MM.1S (cell line): ENCODE measurements at regions not wholly inside any gene's neighbourhood (a gene's known extent, or its start where the extent isn't known, plus 50 kb on each side); places are given as distances from the start of the nearest gene placed in this dataset.

Source experiments
- DNase-seq: peaks from one replicate; pipeline ENCODE4 v3.0.0-alpha.2; 2015
- H2AFZ ChIP-seq: fragments of 300-600 bp; sonication (generic); 2 replicates; pipeline ENCODE4 v1.6.0; 2016; ENCODE audit warnings: antibody characterized with exemption, low read length
- H3F3A ChIP-seq: fragments of 300-600 bp; sonication (generic); 2 replicates; pipeline ENCODE4 v1.6.1; 2016; ENCODE audit warnings: mild to moderate bottlenecking, antibody characterized with exemption, low read length, moderate library complexity, mixed read lengths; ENCODE audit not compliant: insufficient read depth
- H3K27ac ChIP-seq: fragments of 300-600 bp; sonication (generic); 2 replicates; pipeline ENCODE4 v1.5.1; 2016; ENCODE audit warnings: mild to moderate bottlenecking, low read length
- H3K27me3 ChIP-seq: fragments of 300-600 bp; sonication (generic); replicated peaks from 2 replicates; pipeline ENCODE4 v1.6.0; 2016; ENCODE audit warnings: low read length; ENCODE audit not compliant: insufficient read depth
- H3K36me3 ChIP-seq: fragments of 300-600 bp; sonication (generic); replicated peaks from 2 replicates; pipeline ENCODE4 v1.6.1; 2016; ENCODE audit warnings: mild to moderate bottlenecking, low read length, mixed read lengths; ENCODE audit not compliant: insufficient read depth
- H3K4me1 ChIP-seq: fragments of 300-600 bp; sonication (generic); 2 replicates; pipeline ENCODE4 v1.6.1; 2016; ENCODE audit warnings: low read length, mixed read lengths
- H3K4me2 ChIP-seq: fragments of 300-600 bp; sonication (generic); 2 replicates; pipeline ENCODE4 v1.6.0; 2016; ENCODE audit warnings: low read depth, low read length
- H3K4me3 ChIP-seq: fragments of 300-600 bp; sonication (generic); 2 replicates; pipeline ENCODE4 v1.5.1; 2016; ENCODE audit warnings: low read length, mixed read lengths
- H3K79me2 ChIP-seq: fragments of 300-600 bp; sonication (generic); 2 replicates; pipeline ENCODE4 v1.6.1; 2016; ENCODE audit warnings: mixed run types, low read length, mixed read lengths
- H3K9ac ChIP-seq: fragments of 300-600 bp; sonication (generic); 2 replicates; pipeline ENCODE4 v1.6.1; 2016; ENCODE audit warnings: low read length, mixed read lengths
- H3K9me2 ChIP-seq: fragments of 300-600 bp; sonication (generic); replicated peaks from 2 replicates; pipeline ENCODE4 v1.6.1; 2016; ENCODE audit warnings: mild to moderate bottlenecking, low read length, mixed read lengths; ENCODE audit not compliant: insufficient read depth
- H3K9me3 ChIP-seq: fragments of 300-600 bp; sonication (generic); replicated peaks from 2 replicates; pipeline ENCODE4 v1.6.1; 2016; ENCODE audit warnings: mild to moderate bottlenecking, low read length, mixed read lengths; ENCODE audit not compliant: insufficient read depth
- H4K20me1 ChIP-seq: fragments of 300-600 bp; sonication (generic); 2 replicates; pipeline ENCODE4 v1.6.1; 2016; ENCODE audit warnings: mild to moderate bottlenecking, low read length, moderate library complexity, mixed read lengths; ENCODE audit not compliant: insufficient read depth
- EZH2 ChIP-seq: fragments of 300-600 bp; sonication (generic); optimal IDR thresholded peaks from 2 replicates; pipeline ENCODE3; 2017; ENCODE audit warnings: low read depth, mild to moderate bottlenecking, antibody characterized with exemption, low read length, mixed read lengths
- EZH2phosphoT487 ChIP-seq: fragments of 300-600 bp; sonication (generic); IDR thresholded peaks from 2 replicates; pipeline ENCODE4 v1.6.1; 2018; ENCODE audit warnings: antibody characterized with exemption, low read length
- TF ChIP-seq, protein P1 (sequence below): fragments of 300-600 bp; sonication (generic); IDR thresholded peaks from 2 replicates; pipeline ENCODE4 v1.5.1; 2016; ENCODE audit warnings: antibody characterized with exemption, low read length, mixed read lengths

DNA sequence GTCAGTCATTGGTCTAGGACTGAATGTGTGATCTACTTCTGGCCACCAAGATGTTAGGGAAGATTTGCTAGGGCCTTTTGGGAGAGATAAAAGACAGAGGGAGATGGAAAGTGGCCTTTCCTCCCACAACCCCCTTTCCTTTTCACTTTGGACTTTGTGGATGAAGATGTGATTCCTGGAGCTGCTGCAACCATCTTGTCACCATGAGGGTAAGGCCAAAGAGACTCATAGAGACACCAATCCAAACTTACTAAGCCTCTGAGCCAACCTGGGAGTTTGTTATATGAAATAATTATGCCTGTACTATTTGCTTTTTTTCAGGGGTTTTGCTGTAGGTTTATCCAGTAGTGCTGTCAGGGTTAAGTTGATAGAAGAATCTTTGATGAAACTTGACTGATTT is 111.8 kb upstream of the SMIM23 start:
- H3K27me3 ChIP-seq, result no peaks in the 10 kb centered on the region
- no peak for DNase-seq

DNA sequence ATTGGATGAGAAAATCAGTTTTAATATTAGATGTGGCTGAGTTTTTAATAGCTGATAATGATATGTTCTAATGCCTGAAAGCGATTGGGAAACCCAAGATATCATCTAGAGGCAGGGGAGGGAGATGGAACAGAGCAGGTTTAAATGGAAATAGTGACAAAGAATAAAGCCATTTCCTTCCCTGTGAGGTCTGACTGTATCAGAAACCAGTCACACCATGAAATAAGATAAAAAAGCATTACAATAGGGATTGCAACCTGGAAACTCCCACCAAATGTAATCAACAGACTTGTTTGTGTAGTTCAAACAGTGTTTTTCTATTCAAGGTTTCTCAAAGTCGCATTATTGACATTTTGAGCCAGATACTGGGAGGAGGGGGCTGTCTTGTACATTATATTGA is 110.1 kb upstream of the SMIM23 start:
- no peak overlapping the region for H3K4me2 ChIP-seq
- no peak overlapping the region for H3K4me3 ChIP-seq
- DNase-seq, result no peak
- no peaks in the 10 kb centered on the region for H3F3A ChIP-seq
- TF ChIP-seq, protein P1, sequence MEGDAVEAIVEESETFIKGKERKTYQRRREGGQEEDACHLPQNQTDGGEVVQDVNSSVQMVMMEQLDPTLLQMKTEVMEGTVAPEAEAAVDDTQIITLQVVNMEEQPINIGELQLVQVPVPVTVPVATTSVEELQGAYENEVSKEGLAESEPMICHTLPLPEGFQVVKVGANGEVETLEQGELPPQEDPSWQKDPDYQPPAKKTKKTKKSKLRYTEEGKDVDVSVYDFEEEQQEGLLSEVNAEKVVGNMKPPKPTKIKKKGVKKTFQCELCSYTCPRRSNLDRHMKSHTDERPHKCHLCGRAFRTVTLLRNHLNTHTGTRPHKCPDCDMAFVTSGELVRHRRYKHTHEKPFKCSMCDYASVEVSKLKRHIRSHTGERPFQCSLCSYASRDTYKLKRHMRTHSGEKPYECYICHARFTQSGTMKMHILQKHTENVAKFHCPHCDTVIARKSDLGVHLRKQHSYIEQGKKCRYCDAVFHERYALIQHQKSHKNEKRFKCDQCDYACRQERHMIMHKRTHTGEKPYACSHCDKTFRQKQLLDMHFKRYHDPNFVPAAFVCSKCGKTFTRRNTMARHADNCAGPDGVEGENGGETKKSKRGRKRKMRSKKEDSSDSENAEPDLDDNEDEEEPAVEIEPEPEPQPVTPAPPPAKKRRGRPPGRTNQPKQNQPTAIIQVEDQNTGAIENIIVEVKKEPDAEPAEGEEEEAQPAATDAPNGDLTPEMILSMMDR, result no peak
- TF ChIP-seq EZH2, result no peak
- no peak for TF ChIP-seq EZH2phosphoT487
- no peaks in the 10 kb centered on the region for H3K36me3 ChIP-seq
- no peak overlapping the region for H2AFZ ChIP-seq
- H3K4me1 ChIP-seq, result no peaks in the 10 kb centered on the region
- H3K27me3 ChIP-seq, result no peaks in the 10 kb centered on the region
- no peak overlapping the region for H3K9ac ChIP-seq
- no peaks in the 10 kb centered on the region for H3K9me2 ChIP-seq
- H3K9me3 ChIP-seq, result no peaks in the 10 kb centered on the region
- H3K27ac ChIP-seq, result no peak overlapping the region
- no peaks in the 10 kb centered on the region for H4K20me1 ChIP-seq
- no peaks in the 10 kb centered on the region for H3K79me2 ChIP-seq

More for the DNA sequence above, 111.8 kb upstream of the SMIM23 start:
- Histone ChIP-seq H3K4me3 (no peak overlapping the region), H3K4me1 (no peaks in the 10 kb centered on the region), H4K20me1 (no peaks in the 10 kb centered on the region), H3K4me2 (no peak overlapping the region), H3F3A (no peaks in the 10 kb centered on the region), H3K9me2 (no peaks in the 10 kb centered on the region), H3K79me2 (no peaks in the 10 kb centered on the region), H2AFZ (no peak overlapping the region), H3K9me3 (no peaks in the 10 kb centered on the region), H3K9ac (no peak overlapping the region), H3K36me3 (no peaks in the 10 kb centered on the region), H3K27ac (no peak overlapping the region)
- TF ChIP-seq, protein P1, result no peak
- TF ChIP-seq EZH2 (no peak), EZH2phosphoT487 (no peak)

DNA sequence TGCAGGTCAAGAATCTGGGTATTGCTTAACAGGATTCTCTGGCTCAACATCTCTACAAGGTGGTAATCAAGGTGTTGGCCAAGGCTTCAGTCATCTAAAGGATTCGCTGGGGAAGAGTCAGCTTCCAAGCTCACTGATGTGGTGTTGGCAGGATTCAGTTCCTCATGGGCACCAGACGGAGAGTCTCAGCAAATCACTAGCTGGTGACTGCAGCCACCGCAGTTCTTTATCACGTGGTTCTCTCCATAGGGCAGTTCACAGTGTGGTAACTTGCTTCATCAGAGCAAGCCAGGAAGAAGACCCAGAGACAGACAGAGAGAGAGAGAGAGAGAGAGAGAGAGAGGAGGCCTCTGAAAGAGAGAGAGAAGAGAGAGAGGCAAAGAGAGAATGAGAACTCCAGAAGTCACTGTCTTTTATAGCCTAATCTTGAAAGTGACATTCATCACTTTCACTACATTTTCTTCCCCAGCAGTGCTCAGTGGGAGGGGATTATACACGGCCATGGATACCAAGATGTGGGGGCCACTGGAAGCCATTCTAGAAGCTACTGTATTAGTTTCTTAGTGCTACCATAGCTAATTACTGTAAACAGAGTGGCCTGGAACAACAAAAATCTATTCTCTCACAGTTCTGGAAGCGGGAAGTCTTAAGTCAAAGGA is 109.2 kb upstream of the SMIM23 start:
- Histone ChIP-seq H3K79me2 (no peaks in the 10 kb centered on the region), H3K9ac (no peak overlapping the region), H3K9me2 (no peaks in the 10 kb centered on the region), H3K4me3 (no peak overlapping the region), H3K4me2 (no peak overlapping the region), H3K27ac (no peak overlapping the region), H3K27me3 (no peaks in the 10 kb centered on the region), H4K20me1 (no peaks in the 10 kb centered on the region), H3K4me1 (no peaks in the 10 kb centered on the region), H3K36me3 (no peaks in the 10 kb centered on the region), H2AFZ (no peak overlapping the region), H3F3A (no peaks in the 10 kb centered on the region), H3K9me3 (no peaks in the 10 kb centered on the region)
- no peak for TF ChIP-seq EZH2
- no peak for DNase-seq

DNA sequence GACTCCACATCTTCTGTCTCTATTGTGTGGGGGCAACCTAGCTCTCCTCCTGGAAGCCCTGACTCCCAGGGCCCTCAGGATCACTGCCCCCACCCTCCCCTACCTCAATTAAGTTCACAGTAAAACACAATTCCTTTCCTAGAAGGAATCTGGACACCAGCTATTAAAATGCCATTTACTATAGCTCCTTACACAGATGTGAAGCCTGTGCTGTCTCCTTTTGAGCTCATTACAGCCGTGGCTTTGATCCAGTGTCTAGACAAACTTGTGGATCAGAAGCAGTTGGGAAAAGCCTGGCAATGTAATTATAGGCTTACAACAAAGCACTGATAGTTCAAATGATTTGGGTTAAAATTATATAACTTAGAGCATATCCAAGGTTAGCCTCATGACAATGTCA is 107.0 kb upstream of the SMIM23 start:
- DNase-seq, result no peak

More for the DNA sequence above, 107.0 kb upstream of the SMIM23 start:
- H3K9me3 ChIP-seq, result no peaks in the 10 kb centered on the region
- TF ChIP-seq EZH2 (no peak), EZH2phosphoT487 (no peak)
- TF ChIP-seq, protein P1, result no peak
- H3K9ac ChIP-seq, result no peak overlapping the region
- no peak overlapping the region for H3K4me3 ChIP-seq
- H3K27ac ChIP-seq, result no peak overlapping the region
- no peaks in the 10 kb centered on the region for H3K27me3 ChIP-seq
- no peak overlapping the region for H2AFZ ChIP-seq
- no peaks in the 10 kb centered on the region for H3K79me2 ChIP-seq
- no peaks in the 10 kb centered on the region for H3K36me3 ChIP-seq
- H3K4me2 ChIP-seq, result no peak overlapping the region
- no peaks in the 10 kb centered on the region for H3F3A ChIP-seq
- H3K4me1 ChIP-seq, result no peaks in the 10 kb centered on the region
- H4K20me1 ChIP-seq, result no peaks in the 10 kb centered on the region
- no peaks in the 10 kb centered on the region for H3K9me2 ChIP-seq
